ENCODE measurements at regions not wholly inside any gene's neighbourhood (a gene's known extent, or its start where the extent isn't known, plus 50 kb on each side); places are given as distances from the start of the nearest gene placed in this dataset.
"Not testable (repeated sequence)": the region's sequence is repeated elsewhere in the genome, so short reads cannot be mapped to it uniquely, and the experiment has no call there.

DNA sequence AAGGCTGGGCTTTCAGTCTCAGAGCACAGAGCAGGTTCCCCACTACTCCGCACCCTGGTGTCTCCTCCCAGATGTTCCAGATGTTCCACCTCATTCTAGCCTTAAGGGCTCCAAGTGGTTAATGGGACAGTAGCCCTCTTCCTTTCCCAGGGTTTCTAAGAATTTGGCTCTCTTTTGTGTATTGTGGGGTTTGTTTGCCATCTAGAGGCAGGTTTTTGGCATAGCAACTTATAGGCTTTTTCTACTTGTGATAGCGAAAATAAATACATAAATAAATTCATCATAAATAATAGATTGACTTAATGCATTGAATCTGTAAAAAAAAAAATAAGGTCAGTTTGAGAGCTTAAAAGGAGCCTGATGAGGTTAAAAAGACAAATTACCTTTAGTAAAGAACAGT, 86.1 kb upstream of the XKR3 start:
- H3K4me1 ChIP-seq; H3K27me3 ChIP-seq; intact Hi-C loops (cut with DNase I); H3K27ac ChIP-seq; DNase-seq (ENCODE audit: low spot score in 2 of 2); H3K4me3 ChIP-seq; H3K36me3 ChIP-seq; H3K9me3 ChIP-seq: not testable (repeated sequence)
- TF ChIP-seq, protein P1, sequence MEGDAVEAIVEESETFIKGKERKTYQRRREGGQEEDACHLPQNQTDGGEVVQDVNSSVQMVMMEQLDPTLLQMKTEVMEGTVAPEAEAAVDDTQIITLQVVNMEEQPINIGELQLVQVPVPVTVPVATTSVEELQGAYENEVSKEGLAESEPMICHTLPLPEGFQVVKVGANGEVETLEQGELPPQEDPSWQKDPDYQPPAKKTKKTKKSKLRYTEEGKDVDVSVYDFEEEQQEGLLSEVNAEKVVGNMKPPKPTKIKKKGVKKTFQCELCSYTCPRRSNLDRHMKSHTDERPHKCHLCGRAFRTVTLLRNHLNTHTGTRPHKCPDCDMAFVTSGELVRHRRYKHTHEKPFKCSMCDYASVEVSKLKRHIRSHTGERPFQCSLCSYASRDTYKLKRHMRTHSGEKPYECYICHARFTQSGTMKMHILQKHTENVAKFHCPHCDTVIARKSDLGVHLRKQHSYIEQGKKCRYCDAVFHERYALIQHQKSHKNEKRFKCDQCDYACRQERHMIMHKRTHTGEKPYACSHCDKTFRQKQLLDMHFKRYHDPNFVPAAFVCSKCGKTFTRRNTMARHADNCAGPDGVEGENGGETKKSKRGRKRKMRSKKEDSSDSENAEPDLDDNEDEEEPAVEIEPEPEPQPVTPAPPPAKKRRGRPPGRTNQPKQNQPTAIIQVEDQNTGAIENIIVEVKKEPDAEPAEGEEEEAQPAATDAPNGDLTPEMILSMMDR (IDR thresholded peaks at IDR 0.05) = peak in 2 of 3 experiments; percentile 18 to 21

GRCh38 chr22:16902051-16902450, 76.8 kb upstream of the XKR3 start:
- H3K9me3 ChIP-seq; intact Hi-C loops (cut with DNase I); H3K4me3 ChIP-seq; DNase-seq (ENCODE audit: low spot score in 2 of 2); H3K27me3 ChIP-seq; H3K4me1 ChIP-seq; H3K36me3 ChIP-seq; H3K27ac ChIP-seq: not testable (repeated sequence)

GRCh38 chr22:16901579-16901978, 76.4 kb upstream of the XKR3 start:
- intact Hi-C loops (cut with DNase I); H3K27me3 ChIP-seq; H3K9me3 ChIP-seq; H3K4me1 ChIP-seq; H3K27ac ChIP-seq; DNase-seq (ENCODE audit: low spot score in 2 of 2); H3K4me3 ChIP-seq; H3K36me3 ChIP-seq: not testable (repeated sequence)

- H3K4me3 ChIP-seq; DNase-seq (ENCODE audit: low spot score in 2 of 2); intact Hi-C loops (cut with DNase I); H3K27ac ChIP-seq; H3K9me3 ChIP-seq; H3K27me3 ChIP-seq; H3K36me3 ChIP-seq; H3K4me1 ChIP-seq: not testable (repeated sequence)
Measured at GRCh38 chr22:16899358-16899757, 74.1 kb upstream of the XKR3 start.

- H3K36me3 ChIP-seq; intact Hi-C loops (cut with DNase I); H3K27ac ChIP-seq; H3K4me3 ChIP-seq; DNase-seq (ENCODE audit: low spot score in 2 of 2); H3K27me3 ChIP-seq; H3K4me1 ChIP-seq; H3K9me3 ChIP-seq: not testable (repeated sequence)
Measured at GRCh38 chr22:16897365-16897764, 72.2 kb upstream of the XKR3 start.

GRCh38 chr22:16891892-16892291, 66.7 kb upstream of the XKR3 start:
- not testable (repeated sequence) for DNase-seq (ENCODE audit: low spot score in 2 of 2)
- TF ChIP-seq, protein P1 (IDR thresholded peaks at IDR 0.05) = peak; percentile 23 to 45 (median 40)
- intact Hi-C loops (cut with DNase I) = loop anchor here (5.0 kb wide), 1 partner anchor 120 kb away; no protein-coding TSS in a partner anchor

GRCh38 chr22:16876339-16876738, 51.1 kb upstream of the XKR3 start:
- H3K4me1 ChIP-seq; H3K4me3 ChIP-seq; intact Hi-C loops (cut with DNase I); H3K9me3 ChIP-seq; H3K27me3 ChIP-seq; H3K36me3 ChIP-seq; DNase-seq (ENCODE audit: low spot score in 2 of 2); H3K27ac ChIP-seq: not testable (repeated sequence)

More at GRCh38 chr22:16891892-16892291, 66.7 kb upstream of the XKR3 start:
- not testable (repeated sequence) for H3K27me3 ChIP-seq, H3K27ac ChIP-seq, H3K4me1 ChIP-seq, H3K36me3 ChIP-seq, H3K4me3 ChIP-seq, H3K9me3 ChIP-seq
